SH-SY5Y (cell line): ENCODE measurements at regions not wholly inside any gene's neighbourhood (a gene's known extent, or its start where the extent isn't known, plus 50 kb on each side); places are given as distances from the start of the nearest gene placed in this dataset.

Experiments
- GATA2 ChIP-seq: IDR thresholded peaks from 2 replicates; pipeline ENCODE4 v1.6.1; 2011; ENCODE audit warnings: mild to moderate bottlenecking, low read depth, low read length
- GATA3 ChIP-seq: IDR thresholded peaks from 2 replicates; pipeline ENCODE4 v1.6.1; 2011; ENCODE audit warnings: low read depth, mild to moderate bottlenecking, low read length, moderate library complexity

DNA sequence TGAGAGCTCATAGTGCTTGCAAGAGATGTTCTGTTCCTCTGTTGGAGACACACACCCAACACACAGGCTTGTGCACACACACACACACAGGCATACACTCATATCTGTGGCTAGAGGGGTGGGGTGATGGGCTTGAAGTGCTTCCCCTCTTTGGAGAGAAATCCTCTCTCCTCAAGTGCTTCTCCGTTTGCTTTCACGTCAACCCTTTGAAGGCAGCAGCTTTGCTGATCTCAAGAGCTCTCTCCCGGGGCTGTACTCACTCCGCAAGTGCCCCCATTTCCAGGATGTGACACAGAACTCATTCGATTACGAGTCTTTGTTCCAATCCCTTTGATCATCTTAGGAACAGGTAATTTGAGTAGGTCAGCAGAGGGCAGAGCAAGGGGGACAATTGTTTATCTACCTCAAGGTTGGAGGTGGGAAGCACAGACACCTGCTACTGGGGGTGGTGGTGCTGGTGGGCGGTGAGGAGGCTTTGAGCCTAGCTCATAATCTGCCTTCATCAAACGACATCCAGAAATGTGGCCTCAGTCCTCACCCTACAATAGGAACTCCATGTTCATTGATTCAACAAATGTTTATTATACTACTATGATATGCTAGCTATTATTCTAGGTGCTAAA lies 529.8 kb upstream of the CADM1 start:
- TF ChIP-seq GATA2: no peak
- no peak for TF ChIP-seq GATA3
